Lung (tissue), 11 donors: ENCODE measurements at regions not wholly inside any gene's neighbourhood (a gene's known extent, or its start where the extent isn't known, plus 50 kb on each side); places are given as distances from the start of the nearest gene placed in this dataset.

Source experiments
- ATAC-seq: fragments of 200-7000 bp; cut with Tn5 transposase; one replicate; pipeline ENCODE4 v1.9.1; 2020; ENCODE audit warnings: moderate number of reproducible peaks; ENCODE audit not compliant: insufficient read depth, low FRiP score
- DNase-seq, 3 donors: peaks; one replicate each; pipeline ENCODE4 v3.0.0-alpha.2; 2013 to 2017
- H3K27ac ChIP-seq, 2 donors: one replicate each; pipeline ENCODE4 v1.5.1; 2013; ENCODE audit warnings: mild to moderate bottlenecking in 2 of 2, moderate library complexity in 2 of 2, control low read depth in 1 of 2, inconsistent platforms in 1 of 2, low read depth in 1 of 2, low read length in 1 of 2
- H3K27me3 ChIP-seq, 3 donors: one replicate each; pipeline ENCODE4 v1.5.1; 2013; ENCODE audit warnings: low read length in 2 of 3; ENCODE audit not compliant: control insufficient read depth in 3 of 3, insufficient read depth in 3 of 3
- H3K36me3 ChIP-seq, 4 donors: one replicate each; pipeline ENCODE4 v1.5.1; 2013; ENCODE audit warnings: low read length in 4 of 4, mild to moderate bottlenecking in 1 of 4, moderate library complexity in 1 of 4; ENCODE audit not compliant: control insufficient read depth in 4 of 4, insufficient read depth in 4 of 4
- H3K4me1 ChIP-seq, 5 donors: one replicate each; pipeline ENCODE4 v1.5.1; 2013; ENCODE audit warnings: low read length in 5 of 5, mild to moderate bottlenecking in 2 of 5, moderate library complexity in 1 of 5; ENCODE audit not compliant: control insufficient read depth in 5 of 5, insufficient read depth in 5 of 5
- H3K4me3 ChIP-seq: one replicate; pipeline ENCODE4 v1.5.1; 2013; ENCODE audit warnings: mild to moderate bottlenecking, control low read depth, moderate library complexity
- H3K9ac ChIP-seq, 2 donors: one replicate each; pipeline ENCODE4 v1.5.1; 2013; ENCODE audit warnings: low read length in 2 of 2, control low read depth in 1 of 2; ENCODE audit not compliant: insufficient read depth in 1 of 2
- H3K9me3 ChIP-seq, 4 donors: one replicate each; pipeline ENCODE4 v1.5.1; 2013; ENCODE audit warnings: low read length in 3 of 4, mild to moderate bottlenecking in 1 of 4, moderate library complexity in 1 of 4; ENCODE audit not compliant: control insufficient read depth in 4 of 4, insufficient read depth in 3 of 4
- WGBS, 2 donors: extraction: QIAGEN DNeasy Blood & Tissue Kit; methylation state at CpG; one replicate each; pipeline ENCODE4 v1.1.7; 2013; 5-methylcytosine and 5-hydroxymethylcytosine counted together
- TF ChIP-seq, protein P1 (sequence below): IDR thresholded peaks from 2 replicates; pipeline ENCODE4 v1.5.1; 2012; ENCODE audit warnings: mild to moderate bottlenecking; ENCODE audit errors: control extremely low read depth, extremely low read depth
- donor health status: control.
- donor health status: control.
- donor health status: Bipolar disorder and iron deficiency.
- donor health status: healthy.
- donor health status: DM: yes; HTN: yes; CAD: no.

DNA sequence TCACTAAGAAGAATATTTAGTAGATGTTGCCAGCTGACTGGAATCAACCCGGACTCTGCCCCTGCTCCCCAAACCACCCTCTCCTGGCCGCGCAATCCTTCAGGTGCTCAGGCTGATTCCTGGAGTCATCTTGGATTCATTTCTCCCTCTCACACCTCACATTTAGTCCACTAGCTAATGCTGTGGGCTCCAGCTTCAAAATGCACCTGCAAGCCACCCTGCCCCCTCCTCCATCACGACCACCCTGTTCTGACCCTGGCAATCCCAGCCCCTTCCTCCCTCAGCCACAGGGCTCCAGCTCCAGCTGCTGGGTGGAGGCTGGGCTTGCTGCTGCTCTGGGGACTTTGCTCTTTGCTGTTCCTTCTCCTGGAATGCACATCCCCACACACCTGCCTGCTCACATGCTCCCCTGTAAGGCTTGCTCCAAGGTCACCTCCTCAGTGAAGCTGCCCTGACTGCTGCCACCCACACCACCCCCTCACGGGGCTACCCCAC lies 61.3 kb upstream of the SH3RF3 start:
- H3K9ac ChIP-seq, result no peak overlapping the region
- no peak overlapping the region for H3K27ac ChIP-seq
- H3K27me3 ChIP-seq, result no peaks in the 10 kb centered on the region
- no peaks in the 10 kb centered on the region for H3K36me3 ChIP-seq
- ATAC-seq (no peak), DNase-seq (no peak)
- no peak overlapping the region for H3K4me3 ChIP-seq
- TF ChIP-seq, protein P1, sequence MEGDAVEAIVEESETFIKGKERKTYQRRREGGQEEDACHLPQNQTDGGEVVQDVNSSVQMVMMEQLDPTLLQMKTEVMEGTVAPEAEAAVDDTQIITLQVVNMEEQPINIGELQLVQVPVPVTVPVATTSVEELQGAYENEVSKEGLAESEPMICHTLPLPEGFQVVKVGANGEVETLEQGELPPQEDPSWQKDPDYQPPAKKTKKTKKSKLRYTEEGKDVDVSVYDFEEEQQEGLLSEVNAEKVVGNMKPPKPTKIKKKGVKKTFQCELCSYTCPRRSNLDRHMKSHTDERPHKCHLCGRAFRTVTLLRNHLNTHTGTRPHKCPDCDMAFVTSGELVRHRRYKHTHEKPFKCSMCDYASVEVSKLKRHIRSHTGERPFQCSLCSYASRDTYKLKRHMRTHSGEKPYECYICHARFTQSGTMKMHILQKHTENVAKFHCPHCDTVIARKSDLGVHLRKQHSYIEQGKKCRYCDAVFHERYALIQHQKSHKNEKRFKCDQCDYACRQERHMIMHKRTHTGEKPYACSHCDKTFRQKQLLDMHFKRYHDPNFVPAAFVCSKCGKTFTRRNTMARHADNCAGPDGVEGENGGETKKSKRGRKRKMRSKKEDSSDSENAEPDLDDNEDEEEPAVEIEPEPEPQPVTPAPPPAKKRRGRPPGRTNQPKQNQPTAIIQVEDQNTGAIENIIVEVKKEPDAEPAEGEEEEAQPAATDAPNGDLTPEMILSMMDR, result no peak
- 80 to 88% methylated on average over 5 of the region's 5 CpGs for WGBS, 2 donors
- peaks cover 0 to 7% (median 0%) of the 10 kb centered on the region in 5 donors for H3K4me1 ChIP-seq
- peaks cover 0 to 2% (median 0%) of the 10 kb centered on the region in 4 donors for H3K9me3 ChIP-seq

DNA sequence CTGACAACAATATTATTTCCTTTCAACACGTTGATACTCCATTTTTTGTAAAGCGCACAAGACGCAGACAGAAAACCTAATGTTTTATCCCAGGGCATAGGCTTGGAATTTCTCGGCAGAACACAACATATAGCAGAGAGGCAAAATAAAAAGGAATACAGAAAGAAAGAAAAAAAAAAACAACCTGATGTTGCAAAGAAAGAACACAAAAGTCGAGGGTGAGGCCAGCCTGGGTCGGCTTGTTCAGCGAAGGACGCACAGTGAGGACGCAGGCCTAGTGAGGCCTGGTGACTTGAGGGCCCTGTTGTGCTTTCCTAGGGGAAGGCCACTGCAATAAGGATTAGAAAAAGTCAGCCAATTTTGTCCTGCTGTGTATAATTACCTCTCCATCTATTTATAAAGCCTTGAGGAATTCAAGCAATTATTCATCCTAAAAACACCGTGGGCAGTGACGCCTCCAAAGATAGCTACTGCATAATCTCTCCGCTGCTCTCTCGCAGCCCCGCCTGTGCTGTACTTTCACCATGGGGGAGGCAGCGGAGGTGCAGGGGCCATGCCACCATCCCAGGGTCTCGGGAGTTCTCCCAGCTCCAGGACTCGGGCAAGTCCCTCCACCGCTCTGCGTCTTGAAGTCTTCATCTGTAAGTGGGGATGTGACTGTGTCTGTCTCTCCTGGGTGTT lies 61.9 kb upstream of the SH3RF3 start:
- DNase-seq (no peak), ATAC-seq (no peak)
- no peaks in the 10 kb centered on the region for H3K36me3 ChIP-seq
- TF ChIP-seq, protein P1, result no peak
- H3K9ac ChIP-seq, result no peak overlapping the region
- no peak overlapping the region for H3K27ac ChIP-seq
- H3K4me1 ChIP-seq, result peaks cover 0 to 7% (median 0%) of the 10 kb centered on the region in 5 donors
- H3K4me3 ChIP-seq, result no peak overlapping the region
- H3K9me3 ChIP-seq, result no peaks in the 10 kb centered on the region
- no peaks in the 10 kb centered on the region for H3K27me3 ChIP-seq
- WGBS, 2 donors, result 90 to 91% methylated on average over 19 of the region's 19 CpGs

DNA sequence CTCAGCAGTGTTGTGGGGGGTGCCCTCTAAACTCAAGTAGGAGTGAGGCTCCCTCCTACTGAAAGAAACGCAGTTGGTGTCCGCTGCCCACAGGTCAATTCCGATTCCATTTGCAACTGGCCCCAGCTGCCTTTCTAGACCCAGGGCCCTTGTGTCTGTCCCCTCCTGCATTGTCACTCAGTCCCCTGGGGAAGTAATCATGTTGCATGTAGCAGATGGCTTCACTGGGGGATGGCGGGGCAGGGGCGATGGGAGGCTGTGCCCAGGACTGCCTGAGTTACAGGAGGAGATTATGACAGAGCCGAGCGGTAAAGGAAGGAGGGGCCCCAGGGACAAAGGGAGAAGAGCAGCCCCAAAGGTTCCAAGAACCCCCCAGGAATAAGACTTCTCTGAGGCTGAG lies 62.5 kb upstream of the SH3RF3 start:
- 92 to 96% methylated on average over 7 of the region's 7 CpGs for WGBS, 2 donors
- Histone ChIP-seq H3K27ac (no peak overlapping the region), H3K9ac (no peak overlapping the region), H3K4me1 (peaks cover 0 to 7% (median 0%) of the 10 kb centered on the region in 5 donors), H3K27me3 (no peaks in the 10 kb centered on the region), H3K36me3 (no peaks in the 10 kb centered on the region), H3K4me3 (no peak overlapping the region), H3K9me3 (no peaks in the 10 kb centered on the region)
- TF ChIP-seq, protein P1, result no peak
- DNase-seq (no peak), ATAC-seq (no peak)

DNA sequence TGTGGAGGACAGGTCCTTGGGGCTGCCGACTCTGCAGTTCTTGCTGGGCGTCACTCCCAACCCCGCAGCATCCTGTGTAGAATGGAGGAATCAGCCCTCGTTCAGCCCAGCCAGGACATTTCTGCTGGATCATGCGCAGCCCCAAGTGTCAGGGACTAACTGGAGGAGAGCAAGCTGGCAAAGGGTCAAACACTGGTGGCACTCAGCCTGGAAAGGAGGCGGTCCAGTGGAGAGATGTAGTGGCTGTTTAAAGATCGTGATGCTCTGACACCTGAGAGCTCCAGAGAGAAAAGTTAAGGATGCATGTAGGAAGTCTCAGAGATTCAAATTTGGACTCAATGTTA lies 63.6 kb upstream of the SH3RF3 start:
- H3K9ac ChIP-seq, result no peak overlapping the region
- TF ChIP-seq, protein P1, result no peak
- ATAC-seq (no peak), DNase-seq (peak; percentile 46 to 64 (median 53))
- no peaks in the 10 kb centered on the region for H3K9me3 ChIP-seq
- 44 to 75% methylated on average over 7 of the region's 7 CpGs for WGBS, 2 donors
- H3K4me3 ChIP-seq, result no peak overlapping the region
- no peaks in the 10 kb centered on the region for H3K27me3 ChIP-seq
- no peaks in the 10 kb centered on the region for H3K36me3 ChIP-seq
- H3K27ac ChIP-seq, result no peak overlapping the region
- H3K4me1 ChIP-seq, result peaks cover 0 to 7% (median 0%) of the 10 kb centered on the region in 5 donors
